IPS-NIHi7 (cell line): ENCODE measurements at regions not wholly inside any gene's neighbourhood (a gene's known extent, or its start where the extent isn't known, plus 50 kb on each side); places are given as distances from the start of the nearest gene placed in this dataset.
"Not testable (repeated sequence)": the region's sequence is repeated elsewhere in the genome, so short reads cannot be mapped to it uniquely, and the experiment has no call there.

Source experiments
- DNase-seq: peaks from one replicate; pipeline ENCODE4 v3.0.0; 2012; ENCODE audit warnings: mixed read lengths; ENCODE audit errors: extremely low spot score

DNA sequence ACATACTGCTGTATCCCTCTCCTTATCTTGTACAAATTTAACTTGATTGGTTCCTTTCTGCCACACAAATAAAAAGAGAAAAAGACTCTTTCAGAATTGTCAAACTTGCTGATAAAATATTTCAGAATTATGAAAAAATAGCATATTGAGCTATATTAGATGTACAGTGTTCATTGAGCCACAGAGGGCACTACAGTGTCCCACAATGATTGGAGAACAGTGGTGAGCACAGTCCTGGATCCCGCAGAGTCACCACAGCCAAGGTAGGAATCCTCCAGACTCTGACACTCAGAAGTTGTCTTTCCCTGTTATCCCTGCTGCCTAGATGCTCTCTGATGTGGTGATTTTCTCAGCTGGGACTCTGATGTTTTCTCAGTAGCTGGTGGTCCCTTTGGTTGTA is 1281.3 kb upstream of the ZEB2 start:
- no peak for DNase-seq

GRCh38 chr2:145800151-145801091 is 1280.5 kb upstream of the ZEB2 start:
- DNase-seq: no peak

DNA sequence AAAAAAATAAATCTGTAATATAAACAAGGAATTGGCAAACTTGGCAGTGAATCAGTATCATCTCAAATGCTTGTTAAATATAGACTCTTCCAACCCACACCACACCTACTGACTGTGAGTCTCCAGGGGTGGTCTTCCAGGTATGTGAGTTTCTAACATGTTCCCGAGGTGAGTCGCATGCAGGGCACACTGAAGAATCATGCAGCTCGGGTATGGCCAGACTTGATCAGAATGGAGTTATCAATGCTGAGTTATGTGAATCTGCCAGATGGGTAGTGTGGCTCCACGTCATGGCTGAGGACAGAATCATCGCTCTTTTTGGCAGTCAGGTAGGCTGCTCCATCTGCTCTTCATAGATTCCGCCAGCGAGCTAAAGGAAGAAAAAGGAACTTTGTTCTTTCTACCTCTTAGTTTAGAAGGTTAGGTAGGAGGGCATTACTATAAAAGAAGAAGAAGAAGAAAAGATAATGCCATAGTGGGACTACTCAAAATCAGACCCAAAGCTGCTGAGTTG is 1279.7 kb upstream of the ZEB2 start:
- no peak for DNase-seq

DNA sequence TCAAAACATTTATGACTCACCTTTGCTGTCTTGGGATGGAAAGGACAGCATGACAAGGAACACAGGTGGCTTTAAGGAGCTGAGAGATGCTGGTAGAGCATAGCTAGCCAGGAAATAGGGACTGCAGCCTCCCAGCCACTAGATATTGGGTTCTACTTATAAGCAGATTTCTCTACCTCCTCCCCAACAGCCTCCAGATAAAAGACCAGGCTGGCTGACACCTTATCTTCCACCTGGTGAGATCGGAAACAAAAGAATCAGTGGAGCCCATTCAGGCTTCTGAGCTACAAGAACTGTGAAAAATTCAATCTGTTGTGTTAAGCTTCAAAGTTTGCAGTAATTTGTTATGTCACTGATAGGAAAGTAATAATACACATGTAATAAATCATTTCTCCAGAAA is 1278.5 kb upstream of the ZEB2 start:
- no peak for DNase-seq

- no peak for DNase-seq
These were observed 1277.8 kb upstream of the ZEB2 start for GRCh38 chr2:145797692-145798091.

DNA sequence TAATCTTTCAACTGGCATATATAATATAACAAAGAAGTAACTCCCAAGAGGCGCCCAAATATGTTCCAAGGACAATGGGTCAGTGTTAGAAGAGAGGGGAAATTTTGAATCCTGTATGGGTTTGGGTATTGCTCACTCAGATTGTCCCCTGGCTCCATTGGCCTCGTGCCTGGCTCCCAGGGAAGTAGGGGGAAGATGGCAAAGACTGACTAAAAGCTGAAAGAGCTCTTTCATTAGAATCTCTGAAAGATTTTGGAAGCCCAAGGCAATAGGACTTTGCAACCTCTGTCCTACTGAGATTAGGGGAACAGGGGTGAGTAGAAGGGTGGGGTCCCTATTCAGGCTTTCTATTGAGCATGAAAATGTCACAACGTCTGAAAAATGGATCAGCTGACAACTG is 1272.8 kb upstream of the ZEB2 start:
- DNase-seq: no peak

DNA sequence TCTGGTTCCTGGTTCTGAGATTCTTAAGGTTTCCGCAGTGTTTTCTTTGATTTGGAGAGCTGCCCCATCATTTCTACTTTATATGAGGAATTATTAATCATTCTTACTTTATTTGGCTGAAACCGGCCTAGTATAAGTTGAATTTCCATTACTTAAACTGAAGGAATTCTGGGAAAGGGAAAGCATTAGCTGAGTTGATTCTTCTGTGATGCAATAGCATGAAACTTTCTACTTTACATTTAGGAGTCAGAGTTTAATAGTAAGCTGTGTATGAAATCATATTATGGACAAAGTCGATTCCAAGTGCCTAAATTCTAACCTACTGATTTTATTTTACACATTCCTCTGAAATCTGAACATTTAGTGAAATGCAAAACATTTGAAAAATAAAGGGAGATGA is 1269.7 kb upstream of the ZEB2 start:
- no peak for DNase-seq

GRCh38 chr2:145787597-145788361 is 1267.9 kb upstream of the ZEB2 start:
- DNase-seq: not testable (repeated sequence)

DNA sequence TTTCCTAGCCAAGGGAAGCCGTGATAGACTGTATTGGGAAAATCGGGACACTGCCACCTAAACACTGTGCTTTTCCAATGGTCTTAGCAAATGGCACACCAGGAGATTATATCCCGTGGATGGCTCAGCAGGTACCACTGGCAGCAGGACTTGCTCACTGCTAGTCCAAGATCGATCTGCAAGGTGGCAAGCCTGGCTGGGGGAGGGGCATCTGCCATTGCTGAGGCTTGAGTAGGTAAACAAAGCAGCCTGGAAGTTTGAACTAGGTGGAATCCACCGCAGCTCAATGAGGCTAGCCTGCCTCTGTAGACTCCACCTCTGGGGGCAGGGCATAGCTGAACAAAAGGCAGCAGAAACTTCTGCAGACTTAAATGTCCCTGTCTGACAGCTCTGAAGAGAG is 1262.7 kb upstream of the ZEB2 start:
- not testable (repeated sequence) for DNase-seq

DNA sequence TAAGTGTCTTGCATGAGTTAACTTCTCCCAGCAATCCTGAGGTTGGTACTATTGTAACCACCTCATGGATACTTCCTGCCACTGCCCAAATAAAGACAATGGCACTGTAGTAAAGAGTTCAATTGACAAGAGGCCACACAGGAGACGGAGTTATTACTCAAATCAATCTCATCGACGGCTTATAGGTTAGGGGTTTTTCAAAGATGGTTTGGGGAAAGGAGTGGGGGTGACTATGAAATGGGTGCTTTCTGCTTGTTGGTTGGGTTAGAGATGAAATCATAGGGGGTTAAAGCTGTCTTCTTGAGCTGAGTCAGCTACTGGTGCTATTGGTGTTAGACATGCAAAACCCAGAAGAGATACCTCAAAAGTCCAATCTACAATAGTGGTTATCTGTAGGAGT is 1258.0 kb upstream of the ZEB2 start:
- DNase-seq: no peak

DNA sequence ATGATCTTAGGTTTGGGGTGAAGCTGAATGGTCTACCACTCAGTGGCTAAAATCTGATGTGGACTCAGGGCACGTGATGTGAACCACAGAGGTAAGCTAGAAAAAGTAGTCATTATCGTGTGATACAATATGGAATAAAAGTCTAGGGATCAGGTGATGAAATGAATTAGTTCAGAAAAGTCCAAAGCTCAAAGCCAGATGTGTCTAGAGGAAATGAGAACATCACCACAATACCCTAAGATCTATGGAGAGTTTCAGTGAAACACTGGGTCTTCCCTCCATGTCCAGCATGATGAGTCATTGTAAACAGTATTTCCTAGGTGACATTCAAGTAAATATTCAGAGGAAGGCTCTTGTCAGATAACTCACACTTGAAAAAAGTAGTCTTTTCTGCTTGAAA is 1257.4 kb upstream of the ZEB2 start:
- no peak for DNase-seq

- no peak for DNase-seq
These were observed 1255.7 kb upstream of the ZEB2 start for GRCh38 chr2:145775591-145775990.

- DNase-seq: no peak
These were observed 1251.6 kb upstream of the ZEB2 start for GRCh38 chr2:145771525-145771924.

- DNase-seq: no peak
These were observed 1249.2 kb upstream of the ZEB2 start for GRCh38 chr2:145769011-145769716.

- no peak for DNase-seq
These were observed 1246.0 kb upstream of the ZEB2 start for GRCh38 chr2:145765874-145766273.

DNA sequence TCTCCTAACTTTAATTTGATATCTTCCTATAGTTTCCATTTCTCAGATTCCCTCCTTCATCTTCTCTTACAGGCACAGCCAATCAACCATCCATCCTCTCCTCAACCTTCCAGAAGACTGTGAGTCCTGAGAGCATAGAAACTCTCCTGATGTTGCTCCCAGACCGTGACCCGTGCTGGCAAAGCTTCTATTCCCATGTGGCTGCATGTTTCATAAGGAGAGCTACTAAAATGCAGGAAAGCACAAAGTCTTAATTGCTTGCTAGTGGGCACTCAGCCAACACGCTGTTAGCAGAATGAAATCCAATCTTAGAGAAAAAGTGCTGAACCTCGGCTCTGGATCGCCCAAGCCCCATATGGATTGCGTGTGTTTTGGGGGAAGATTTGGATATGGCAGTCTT is 1244.7 kb upstream of the ZEB2 start:
- no peak for DNase-seq

DNA sequence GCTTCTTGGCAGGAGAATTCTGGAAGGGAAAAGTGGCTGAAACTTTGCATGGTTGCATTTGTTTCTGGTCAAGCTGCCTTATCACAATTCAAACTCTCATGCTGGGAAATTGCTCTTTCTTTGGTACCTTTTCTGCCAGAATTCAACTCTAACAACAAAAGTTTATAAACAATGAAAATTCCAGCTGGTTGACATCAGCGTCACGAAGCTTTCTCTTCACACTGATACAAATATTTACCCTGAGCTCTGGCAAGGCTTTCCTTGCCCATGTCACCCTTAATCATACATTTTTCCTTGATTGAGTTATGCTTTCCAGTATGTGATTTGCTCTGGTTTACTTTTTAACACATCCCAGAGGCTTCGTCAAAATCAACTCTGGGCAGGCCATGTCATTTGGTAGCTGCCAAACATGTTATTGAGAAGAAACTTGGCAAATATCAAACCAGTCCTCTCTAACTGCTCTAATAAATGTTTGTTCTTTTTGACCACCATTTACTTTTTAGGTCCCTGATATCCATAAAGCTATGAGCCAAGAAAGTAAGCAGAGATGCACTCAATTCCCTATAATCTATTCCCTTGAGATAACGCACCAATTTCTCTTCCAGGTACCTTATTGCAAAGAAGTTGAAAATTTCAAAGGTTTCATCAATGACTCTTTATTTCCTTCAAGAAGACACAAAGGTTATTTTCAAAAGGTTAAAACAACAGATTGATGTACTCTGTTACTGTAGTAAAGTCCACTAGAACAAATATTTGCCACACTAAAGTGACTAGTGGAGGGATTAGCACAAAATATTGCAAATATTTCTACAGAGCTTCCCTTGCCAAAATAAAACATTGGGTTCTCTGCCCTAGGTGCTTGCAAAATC is 1241.1 kb upstream of the ZEB2 start:
- DNase-seq: no peak

DNA sequence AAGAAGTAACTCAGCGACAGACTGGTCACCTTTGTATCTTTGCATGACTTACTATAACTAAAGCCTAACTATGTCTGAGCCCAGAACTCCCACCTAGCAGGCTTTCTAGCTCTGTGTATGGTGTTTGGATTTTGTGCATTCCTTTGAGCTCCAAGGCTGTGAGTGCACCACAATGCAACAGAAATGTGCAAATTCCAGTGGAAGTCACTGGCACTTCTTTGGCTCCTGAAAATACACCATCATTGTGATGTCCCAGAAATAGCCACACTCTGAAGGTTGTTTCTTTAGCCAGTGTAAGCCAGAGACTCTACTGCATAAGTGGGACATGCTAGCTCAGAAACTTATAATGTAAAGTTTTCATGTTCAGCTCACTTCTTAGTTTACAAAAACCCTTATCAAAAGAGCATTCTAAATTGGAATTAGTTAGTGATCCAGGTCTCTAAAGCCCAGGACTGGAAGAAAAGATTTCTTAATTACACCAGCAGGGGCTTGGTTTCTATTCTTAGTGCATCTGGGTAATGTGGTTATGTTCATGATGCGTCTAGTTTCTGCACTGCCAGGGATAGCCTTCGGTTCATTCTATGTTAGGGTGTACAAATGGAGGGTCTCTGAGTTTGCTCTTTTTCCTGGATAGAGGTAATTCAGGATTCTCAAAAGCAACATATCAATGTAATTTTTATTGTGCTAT is 1239.5 kb upstream of the ZEB2 start:
- no peak for DNase-seq

DNA sequence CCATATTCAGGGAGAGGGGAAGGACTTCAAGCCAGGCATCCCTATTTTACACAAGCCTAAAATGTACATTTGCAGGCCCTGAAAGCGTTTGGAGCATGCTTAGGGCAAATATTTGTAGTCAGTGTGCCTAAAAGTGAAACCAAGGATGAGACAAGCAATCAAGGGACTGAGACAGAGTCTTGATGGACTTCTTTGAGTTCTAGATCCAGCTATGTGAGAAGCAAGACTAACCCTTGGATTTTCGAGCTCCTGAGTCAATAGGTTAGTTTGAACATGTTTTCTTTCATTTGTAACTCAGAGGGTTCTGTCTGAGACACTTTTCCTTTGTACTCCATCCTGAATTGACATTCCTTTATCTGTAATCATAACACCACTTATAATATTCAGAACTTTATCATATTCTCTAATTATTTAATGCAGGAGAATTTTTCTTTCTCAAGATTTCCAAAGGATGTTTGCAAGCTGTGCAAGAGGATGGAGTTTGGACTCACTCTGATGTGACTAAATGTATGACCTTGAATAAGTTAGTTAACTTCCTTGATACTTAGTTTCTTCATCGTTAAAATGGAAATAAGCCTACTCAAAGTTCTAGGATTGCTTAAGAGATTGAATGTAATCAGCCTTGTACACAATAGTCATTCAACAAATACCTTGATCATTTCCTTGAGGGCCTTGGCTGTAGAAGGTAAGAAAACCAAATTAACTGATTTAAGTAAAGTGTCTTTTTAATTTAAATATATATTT is 1237.8 kb upstream of the ZEB2 start:
- DNase-seq: no peak
